ENCODE measurements at regions not wholly inside any gene's neighbourhood (a gene's known extent, or its start where the extent isn't known, plus 50 kb on each side); places are given as distances from the start of the nearest gene placed in this dataset.

DNA sequence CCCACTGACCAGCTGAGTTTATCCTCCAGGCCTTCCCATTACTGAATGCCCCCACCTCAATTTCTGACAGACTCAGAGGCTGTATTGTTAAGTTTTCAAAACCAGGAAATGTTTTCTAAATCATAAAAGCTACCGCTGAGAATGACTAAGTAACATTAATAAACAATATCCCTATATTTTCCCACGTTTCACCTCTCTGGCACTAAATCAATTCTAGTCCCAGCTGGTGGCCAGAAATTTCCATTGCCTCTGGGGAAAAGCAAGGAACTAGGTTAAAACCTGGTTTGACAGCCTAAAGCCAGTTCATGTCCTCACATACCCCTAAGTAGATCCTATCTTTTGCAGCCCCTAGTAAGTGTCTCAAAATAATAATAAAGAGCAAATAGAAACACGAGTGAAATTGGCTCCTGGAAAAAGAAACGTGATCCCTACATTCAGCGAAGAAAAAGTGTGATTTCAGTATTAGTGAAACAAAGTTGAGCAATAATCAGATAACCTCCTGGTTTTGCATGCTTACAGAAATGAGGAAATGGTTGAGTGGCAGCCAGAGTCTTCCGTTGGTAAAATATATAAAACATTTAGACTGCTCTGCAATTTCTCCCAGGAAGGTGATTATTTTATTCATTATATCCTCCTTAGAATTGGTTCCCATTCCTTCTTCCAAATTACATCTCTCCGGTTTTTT, 110.9 kb downstream of the ESM1 start:
- Histone ChIP-seq H3K79me2 (ENCODE audit: insufficient read depth, low read length) (no peaks in the 10 kb centered on the region), H3K9me3 (ENCODE audit: control insufficient read depth in 1 of 2, insufficient read depth in 1 of 2, low read depth in 1 of 2, low read length in 2 of 2) (no peaks in the 10 kb centered on the region), H3K4me3 (replicated peaks in 1 of 2; ENCODE audit: low read depth in 1 of 2, low read length in 2 of 2) (no peak overlapping the region), H3K4me1 (ENCODE audit: control insufficient read depth in 1 of 2, insufficient read depth in 2 of 2, low read length in 2 of 2) (peaks cover 0 to 5% of the 10 kb centered on the region in 2 experiments; a peak in 2 of 4 replicates), H3K27ac (ENCODE audit: low read depth, low read length) (no peak overlapping the region), H3K27me3 (ENCODE audit: insufficient read depth, low read length) (peaks cover 10% of the 10 kb centered on the region; the same call in 1 of the 2 replicates), H2AFZ (ENCODE audit: low read depth, low read length, poor library complexity, severe bottlenecking) (no peak overlapping the region), H3K4me2 (ENCODE audit: low read length) (no peak overlapping the region), H3K36me3 (ENCODE audit: control insufficient read depth in 1 of 2, insufficient read depth in 2 of 2, low read length in 2 of 2) (no peaks in the 10 kb centered on the region), H4K20me1 (ENCODE audit: insufficient read depth) (no peaks in the 10 kb centered on the region), H3K9ac (ENCODE audit: low read length) (no peak overlapping the region), H3K9me2 (ENCODE audit: insufficient read depth) (no peaks in the 10 kb centered on the region)
- intact Hi-C loops (cut with micrococcal nuclease) = no loop called here
- BruUV-seq (replicated peaks) = no TSS peak
- DNase-seq (ENCODE audit: low read depth, low spot score) (no peak), ATAC-seq (no peak)
- ChIA-PET RAD21 (ENCODE audit: low non-redundant PET in 1 of 2, low total read pairs in 2 of 2, uncharacterized antibody in 2 of 2, unreplicated experiment in 2 of 2) (no interaction called here), CTCF (interaction anchor here (1.0 to 1.1 kb wide), 2 partner anchors 9 to 30 kb away, joined by 3 read pairs; no protein-coding TSS in a partner anchor), POLR2A (no interaction called here)
- TF ChIP-seq ZNF274 (IDR thresholded peaks at IDR 0.05; ENCODE audit: low read depth, low read length) (no peak), POLR2AphosphoS5 (IDR thresholded peaks at IDR 0.05; ENCODE audit: low read depth, low read length) (no peak), YY1 (IDR thresholded peaks at IDR 0.05; ENCODE audit: extremely low read depth, insufficient replicate concordance, low read depth, low read length) (no peak), CBX3 (IDR thresholded peaks at IDR 0.05; ENCODE audit: low read depth) (no peak), SIN3A (IDR thresholded peaks at IDR 0.05; ENCODE audit: low read depth) (no peak), ZFX (IDR thresholded peaks at IDR 0.05) (no peak), RAD21 (IDR thresholded peaks at IDR 0.05; ENCODE audit: low read depth) (no peak), CEBPB (IDR thresholded peaks at IDR 0.05; ENCODE audit: low read depth) (no peak), TCF7L2 (IDR thresholded peaks at IDR 0.05; ENCODE audit: borderline replicate concordance, extremely low read depth, insufficient read depth, insufficient read length) (no peak), EZH2 (IDR thresholded peaks at IDR 0.05) (no peak), EZH2phosphoT487 (IDR thresholded peaks at IDR 0.05; ENCODE audit: borderline replicate concordance) (no peak), POLR2A (IDR thresholded peaks at IDR 0.05; ENCODE audit: borderline replicate concordance, extremely low read depth, insufficient read depth, insufficient read length) (no peak)
- TF ChIP-seq, protein P1, sequence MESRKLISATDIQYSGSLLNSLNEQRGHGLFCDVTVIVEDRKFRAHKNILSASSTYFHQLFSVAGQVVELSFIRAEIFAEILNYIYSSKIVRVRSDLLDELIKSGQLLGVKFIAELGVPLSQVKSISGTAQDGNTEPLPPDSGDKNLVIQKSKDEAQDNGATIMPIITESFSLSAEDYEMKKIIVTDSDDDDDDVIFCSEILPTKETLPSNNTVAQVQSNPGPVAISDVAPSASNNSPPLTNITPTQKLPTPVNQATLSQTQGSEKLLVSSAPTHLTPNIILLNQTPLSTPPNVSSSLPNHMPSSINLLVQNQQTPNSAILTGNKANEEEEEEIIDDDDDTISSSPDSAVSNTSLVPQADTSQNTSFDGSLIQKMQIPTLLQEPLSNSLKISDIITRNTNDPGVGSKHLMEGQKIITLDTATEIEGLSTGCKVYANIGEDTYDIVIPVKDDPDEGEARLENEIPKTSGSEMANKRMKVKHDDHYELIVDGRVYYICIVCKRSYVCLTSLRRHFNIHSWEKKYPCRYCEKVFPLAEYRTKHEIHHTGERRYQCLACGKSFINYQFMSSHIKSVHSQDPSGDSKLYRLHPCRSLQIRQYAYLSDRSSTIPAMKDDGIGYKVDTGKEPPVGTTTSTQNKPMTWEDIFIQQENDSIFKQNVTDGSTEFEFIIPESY (IDR thresholded peaks at IDR 0.05; ENCODE audit: extremely low read depth, insufficient replicate concordance, low read length) = no peak
- TF ChIP-seq, protein P2, sequence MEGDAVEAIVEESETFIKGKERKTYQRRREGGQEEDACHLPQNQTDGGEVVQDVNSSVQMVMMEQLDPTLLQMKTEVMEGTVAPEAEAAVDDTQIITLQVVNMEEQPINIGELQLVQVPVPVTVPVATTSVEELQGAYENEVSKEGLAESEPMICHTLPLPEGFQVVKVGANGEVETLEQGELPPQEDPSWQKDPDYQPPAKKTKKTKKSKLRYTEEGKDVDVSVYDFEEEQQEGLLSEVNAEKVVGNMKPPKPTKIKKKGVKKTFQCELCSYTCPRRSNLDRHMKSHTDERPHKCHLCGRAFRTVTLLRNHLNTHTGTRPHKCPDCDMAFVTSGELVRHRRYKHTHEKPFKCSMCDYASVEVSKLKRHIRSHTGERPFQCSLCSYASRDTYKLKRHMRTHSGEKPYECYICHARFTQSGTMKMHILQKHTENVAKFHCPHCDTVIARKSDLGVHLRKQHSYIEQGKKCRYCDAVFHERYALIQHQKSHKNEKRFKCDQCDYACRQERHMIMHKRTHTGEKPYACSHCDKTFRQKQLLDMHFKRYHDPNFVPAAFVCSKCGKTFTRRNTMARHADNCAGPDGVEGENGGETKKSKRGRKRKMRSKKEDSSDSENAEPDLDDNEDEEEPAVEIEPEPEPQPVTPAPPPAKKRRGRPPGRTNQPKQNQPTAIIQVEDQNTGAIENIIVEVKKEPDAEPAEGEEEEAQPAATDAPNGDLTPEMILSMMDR (IDR thresholded peaks at IDR 0.05 in 2 of 3, conservative IDR thresholded peaks at IDR 0.05 in 1 of 3; ENCODE audit: borderline replicate concordance in 1 of 3, insufficient read depth in 1 of 3, low read depth in 2 of 3, low read length in 2 of 3) = no peak
- TF ChIP-seq, protein P3, sequence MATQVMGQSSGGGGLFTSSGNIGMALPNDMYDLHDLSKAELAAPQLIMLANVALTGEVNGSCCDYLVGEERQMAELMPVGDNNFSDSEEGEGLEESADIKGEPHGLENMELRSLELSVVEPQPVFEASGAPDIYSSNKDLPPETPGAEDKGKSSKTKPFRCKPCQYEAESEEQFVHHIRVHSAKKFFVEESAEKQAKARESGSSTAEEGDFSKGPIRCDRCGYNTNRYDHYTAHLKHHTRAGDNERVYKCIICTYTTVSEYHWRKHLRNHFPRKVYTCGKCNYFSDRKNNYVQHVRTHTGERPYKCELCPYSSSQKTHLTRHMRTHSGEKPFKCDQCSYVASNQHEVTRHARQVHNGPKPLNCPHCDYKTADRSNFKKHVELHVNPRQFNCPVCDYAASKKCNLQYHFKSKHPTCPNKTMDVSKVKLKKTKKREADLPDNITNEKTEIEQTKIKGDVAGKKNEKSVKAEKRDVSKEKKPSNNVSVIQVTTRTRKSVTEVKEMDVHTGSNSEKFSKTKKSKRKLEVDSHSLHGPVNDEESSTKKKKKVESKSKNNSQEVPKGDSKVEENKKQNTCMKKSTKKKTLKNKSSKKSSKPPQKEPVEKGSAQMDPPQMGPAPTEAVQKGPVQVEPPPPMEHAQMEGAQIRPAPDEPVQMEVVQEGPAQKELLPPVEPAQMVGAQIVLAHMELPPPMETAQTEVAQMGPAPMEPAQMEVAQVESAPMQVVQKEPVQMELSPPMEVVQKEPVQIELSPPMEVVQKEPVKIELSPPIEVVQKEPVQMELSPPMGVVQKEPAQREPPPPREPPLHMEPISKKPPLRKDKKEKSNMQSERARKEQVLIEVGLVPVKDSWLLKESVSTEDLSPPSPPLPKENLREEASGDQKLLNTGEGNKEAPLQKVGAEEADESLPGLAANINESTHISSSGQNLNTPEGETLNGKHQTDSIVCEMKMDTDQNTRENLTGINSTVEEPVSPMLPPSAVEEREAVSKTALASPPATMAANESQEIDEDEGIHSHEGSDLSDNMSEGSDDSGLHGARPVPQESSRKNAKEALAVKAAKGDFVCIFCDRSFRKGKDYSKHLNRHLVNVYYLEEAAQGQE (IDR thresholded peaks at IDR 0.05; ENCODE audit: low read depth) = no peak
- TF ChIP-seq, protein P4, sequence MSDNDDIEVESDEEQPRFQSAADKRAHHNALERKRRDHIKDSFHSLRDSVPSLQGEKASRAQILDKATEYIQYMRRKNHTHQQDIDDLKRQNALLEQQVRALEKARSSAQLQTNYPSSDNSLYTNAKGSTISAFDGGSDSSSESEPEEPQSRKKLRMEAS (IDR thresholded peaks at IDR 0.05) = no peak

Data from HCT116 (cell line).